ENCODE measurements at regions not wholly inside any gene's neighbourhood (a gene's known extent, or its start where the extent isn't known, plus 50 kb on each side); places are given as distances from the start of the nearest gene placed in this dataset.

DNA sequence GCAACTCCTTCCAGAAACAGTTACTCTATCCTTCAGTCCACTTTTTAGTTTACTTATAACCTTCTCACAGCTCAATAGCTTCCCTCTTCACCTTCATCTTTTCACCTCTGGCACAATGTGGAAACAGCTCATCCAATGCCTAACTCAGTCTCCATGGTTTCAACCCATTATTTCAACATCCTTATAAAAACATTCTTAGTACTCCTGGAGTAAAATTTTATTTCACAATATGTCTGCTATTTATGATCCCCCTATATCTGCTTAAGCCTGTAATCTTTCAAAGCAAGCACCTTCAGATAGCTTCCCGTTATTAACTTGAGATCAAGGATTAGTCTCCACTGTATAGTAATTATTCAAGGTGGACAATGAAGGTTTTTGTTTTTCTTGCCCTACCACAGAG, 156.3 kb downstream of the GASK1B start:
- DNase-seq (ENCODE audit: extremely low read depth, insufficient read length) = no peak
- H3K36me3 ChIP-seq (ENCODE audit: control insufficient read depth, insufficient read depth, low read length) = no peaks in the 10 kb centered on the region
- no peak overlapping the region for H3K4me3 ChIP-seq (replicated peaks; ENCODE audit: low read depth, low read length)
- TF ChIP-seq, protein P1, sequence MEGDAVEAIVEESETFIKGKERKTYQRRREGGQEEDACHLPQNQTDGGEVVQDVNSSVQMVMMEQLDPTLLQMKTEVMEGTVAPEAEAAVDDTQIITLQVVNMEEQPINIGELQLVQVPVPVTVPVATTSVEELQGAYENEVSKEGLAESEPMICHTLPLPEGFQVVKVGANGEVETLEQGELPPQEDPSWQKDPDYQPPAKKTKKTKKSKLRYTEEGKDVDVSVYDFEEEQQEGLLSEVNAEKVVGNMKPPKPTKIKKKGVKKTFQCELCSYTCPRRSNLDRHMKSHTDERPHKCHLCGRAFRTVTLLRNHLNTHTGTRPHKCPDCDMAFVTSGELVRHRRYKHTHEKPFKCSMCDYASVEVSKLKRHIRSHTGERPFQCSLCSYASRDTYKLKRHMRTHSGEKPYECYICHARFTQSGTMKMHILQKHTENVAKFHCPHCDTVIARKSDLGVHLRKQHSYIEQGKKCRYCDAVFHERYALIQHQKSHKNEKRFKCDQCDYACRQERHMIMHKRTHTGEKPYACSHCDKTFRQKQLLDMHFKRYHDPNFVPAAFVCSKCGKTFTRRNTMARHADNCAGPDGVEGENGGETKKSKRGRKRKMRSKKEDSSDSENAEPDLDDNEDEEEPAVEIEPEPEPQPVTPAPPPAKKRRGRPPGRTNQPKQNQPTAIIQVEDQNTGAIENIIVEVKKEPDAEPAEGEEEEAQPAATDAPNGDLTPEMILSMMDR (IDR thresholded peaks at IDR 0.05; ENCODE audit: insufficient read depth, low read length, poor library complexity, severe bottlenecking) = no peak
- H3K27me3 ChIP-seq (replicated peaks; ENCODE audit: control insufficient read depth, insufficient read depth, low read length) = no peaks in the 10 kb centered on the region

DNA sequence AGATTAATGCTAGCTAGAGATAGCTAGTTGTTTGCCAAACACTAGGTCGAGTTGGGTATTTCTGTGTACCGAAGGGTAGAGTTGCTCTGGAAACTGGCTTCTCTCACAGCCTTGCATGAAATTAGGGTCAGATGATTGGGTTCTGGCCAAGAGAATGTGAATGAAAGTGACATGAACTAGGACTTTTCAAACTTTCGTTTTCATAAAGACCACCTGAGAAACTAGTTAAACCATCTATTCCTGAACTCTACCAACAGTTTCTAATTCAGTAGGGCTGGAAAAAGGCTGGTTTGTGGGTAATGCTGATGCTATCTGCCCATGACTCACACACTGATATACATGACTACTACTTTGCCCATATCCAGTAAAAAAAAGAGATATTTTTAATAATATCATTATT, 157.6 kb downstream of the GASK1B start:
- no peak overlapping the region for H3K4me3 ChIP-seq (replicated peaks; ENCODE audit: low read depth, low read length)
- TF ChIP-seq, protein P1 (IDR thresholded peaks at IDR 0.05; ENCODE audit: insufficient read depth, low read length, poor library complexity, severe bottlenecking) = no peak
- H3K27me3 ChIP-seq (replicated peaks; ENCODE audit: control insufficient read depth, insufficient read depth, low read length) = no peaks in the 10 kb centered on the region
- no peaks in the 10 kb centered on the region for H3K36me3 ChIP-seq (ENCODE audit: control insufficient read depth, insufficient read depth, low read length)
- DNase-seq (ENCODE audit: extremely low read depth, insufficient read length) = no peak

DNA sequence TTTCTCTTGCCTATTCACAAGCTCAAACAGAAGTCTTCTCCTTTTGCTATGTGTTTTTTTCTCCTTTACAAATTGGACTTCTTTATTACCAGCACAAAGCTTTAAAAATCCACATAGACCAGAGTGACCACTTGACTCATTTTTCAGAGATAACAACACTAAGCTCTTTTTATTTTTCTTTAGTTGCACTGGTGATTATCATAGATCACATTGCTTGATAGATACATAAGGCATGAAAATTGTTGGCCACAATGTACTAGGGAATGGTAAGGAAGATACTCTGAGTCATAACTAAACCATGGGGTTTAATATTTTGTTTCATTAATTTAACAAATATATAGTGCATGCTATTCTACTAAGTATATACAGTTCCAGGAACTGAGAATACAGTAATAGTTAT, 159.0 kb downstream of the GASK1B start:
- no peak for DNase-seq (ENCODE audit: extremely low read depth, insufficient read length)
- Histone ChIP-seq H3K36me3 (ENCODE audit: control insufficient read depth, insufficient read depth, low read length) (no peaks in the 10 kb centered on the region), H3K4me3 (replicated peaks; ENCODE audit: low read depth, low read length) (no peak overlapping the region), H3K27me3 (replicated peaks; ENCODE audit: control insufficient read depth, insufficient read depth, low read length) (no peaks in the 10 kb centered on the region)
- TF ChIP-seq, protein P1 (IDR thresholded peaks at IDR 0.05; ENCODE audit: insufficient read depth, low read length, poor library complexity, severe bottlenecking) = no peak

DNA sequence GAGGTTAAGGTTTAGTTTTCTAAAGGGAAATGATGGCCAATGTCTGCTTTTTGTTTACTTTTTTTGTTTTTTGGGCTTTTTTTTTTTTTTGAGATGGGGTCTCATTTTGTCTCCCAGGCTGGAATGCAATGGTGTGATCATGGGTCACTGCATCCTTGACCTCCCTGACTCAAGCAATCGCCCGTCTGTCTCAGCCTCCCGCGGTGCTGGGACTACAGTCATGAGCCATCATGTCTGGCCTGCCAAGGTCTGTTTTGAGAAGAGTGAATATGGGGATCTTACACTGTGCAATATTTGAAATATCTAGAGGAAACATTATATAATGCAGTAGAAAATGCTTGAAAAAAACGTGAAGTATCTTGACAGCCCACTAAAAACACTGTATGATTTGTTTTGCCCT, 162.5 kb downstream of the GASK1B start:
- no peak for DNase-seq (ENCODE audit: extremely low read depth, insufficient read length)

DNA sequence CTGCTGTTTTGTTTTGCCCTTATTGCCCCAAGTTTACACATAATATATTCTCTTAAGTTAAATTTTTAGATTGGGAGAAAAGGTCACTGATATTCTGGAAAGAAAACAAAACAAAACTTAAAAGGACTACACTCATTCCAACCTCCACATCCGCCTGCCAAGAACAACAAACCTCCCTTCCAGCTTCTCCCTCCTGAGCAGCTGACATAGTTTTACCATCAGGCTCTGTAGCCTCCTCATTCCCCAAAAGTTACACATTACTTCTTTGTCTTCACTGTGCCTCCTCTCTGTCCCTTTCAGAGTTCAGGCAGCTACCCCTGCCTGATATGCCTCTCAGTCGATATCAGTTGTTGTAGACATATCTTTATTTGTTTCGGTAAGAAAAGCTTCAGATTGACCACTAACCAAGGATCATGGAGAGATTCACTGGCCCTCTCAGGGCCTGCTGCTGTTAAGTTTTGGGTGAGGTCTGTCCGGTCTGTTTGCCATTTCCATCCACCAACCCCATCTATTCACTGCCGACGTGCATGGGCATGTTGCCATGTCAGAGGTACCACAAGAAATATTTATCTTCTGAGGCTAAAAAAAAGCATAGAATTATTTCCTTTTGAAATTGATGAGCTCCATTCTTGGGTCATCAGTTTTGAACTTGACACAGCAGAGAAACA, 164.1 kb downstream of the GASK1B start:
- no peak overlapping the region for H3K4me3 ChIP-seq (replicated peaks; ENCODE audit: low read depth, low read length)
- H3K27me3 ChIP-seq (replicated peaks; ENCODE audit: control insufficient read depth, insufficient read depth, low read length) = no peaks in the 10 kb centered on the region
- TF ChIP-seq, protein P1 (IDR thresholded peaks at IDR 0.05; ENCODE audit: insufficient read depth, low read length, poor library complexity, severe bottlenecking) = no peak
- DNase-seq (ENCODE audit: extremely low read depth, insufficient read length) = no peak
- H3K36me3 ChIP-seq (ENCODE audit: control insufficient read depth, insufficient read depth, low read length) = no peaks in the 10 kb centered on the region

More for the DNA sequence above, 162.5 kb downstream of the GASK1B start:
- no peaks in the 10 kb centered on the region for H3K36me3 ChIP-seq (ENCODE audit: control insufficient read depth, insufficient read depth, low read length)
- H3K27me3 ChIP-seq (replicated peaks; ENCODE audit: control insufficient read depth, insufficient read depth, low read length) = no peaks in the 10 kb centered on the region
- H3K4me3 ChIP-seq (replicated peaks; ENCODE audit: low read depth, low read length) = no peak overlapping the region
- TF ChIP-seq, protein P1 (IDR thresholded peaks at IDR 0.05; ENCODE audit: insufficient read depth, low read length, poor library complexity, severe bottlenecking) = no peak

DNA sequence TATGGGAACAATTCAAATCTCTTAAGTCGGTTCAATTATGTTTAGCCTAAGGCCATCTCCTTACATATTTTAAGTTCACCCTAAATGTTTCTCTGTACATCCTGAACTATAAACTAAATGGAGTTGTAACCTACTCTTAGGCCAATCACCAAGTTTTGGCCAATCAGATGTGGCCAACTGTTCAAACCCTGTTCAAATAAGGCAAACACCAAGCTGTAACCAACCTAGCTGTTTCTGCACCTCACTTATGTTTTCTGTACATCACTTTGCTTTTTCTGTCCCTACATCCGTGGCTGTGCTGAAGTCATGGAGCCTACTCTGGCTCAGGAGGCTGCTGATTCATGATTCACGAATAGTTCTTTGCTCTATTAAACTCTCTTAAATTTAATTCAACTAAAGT, 165.3 kb downstream of the GASK1B start:
- TF ChIP-seq, protein P1 (IDR thresholded peaks at IDR 0.05; ENCODE audit: insufficient read depth, low read length, poor library complexity, severe bottlenecking) = no peak
- no peak for DNase-seq (ENCODE audit: extremely low read depth, insufficient read length)
- Histone ChIP-seq H3K4me3 (replicated peaks; ENCODE audit: low read depth, low read length) (no peak overlapping the region), H3K27me3 (replicated peaks; ENCODE audit: control insufficient read depth, insufficient read depth, low read length) (no peaks in the 10 kb centered on the region), H3K36me3 (ENCODE audit: control insufficient read depth, insufficient read depth, low read length) (no peaks in the 10 kb centered on the region)
